HCT116 (cell line): ENCODE measurements at regions not wholly inside any gene's neighbourhood (a gene's known extent, or its start where the extent isn't known, plus 50 kb on each side); places are given as distances from the start of the nearest gene placed in this dataset.

Experiments
- ATAC-seq: fragments of 200-7000 bp; cut with Tn5 transposase; 2 replicates; pipeline ENCODE4 v1.9.1; 2020; ENCODE audit warnings: mild to moderate bottlenecking, moderate library complexity
- BruUV-seq: library from RNA; stranded (reverse); fragments of 400-500 nt; replicated peaks from 2 replicates; lab custom pipeline; 2021; lab: Mats Ljungman, UMichigan
- CTCF ChIA-PET: fragments of 300-600 bp; sonication (Branson Sonifier 250); formaldehyde crosslinking; loops from one replicate; lab custom pipeline; 2021; ENCODE audit warnings: antibody characterized with exemption; lab: Charles Lee
- POLR2A ChIA-PET: fragments of 300-600, 350-600 bp; sonication (Branson Sonifier 250); formaldehyde crosslinking; loops from one replicate; lab custom pipeline; 2021; ENCODE audit warnings: antibody characterized with exemption; lab: Charles Lee
- RAD21 ChIA-PET, 2 experiments: fragments of 300-600 bp; sonication (Branson Sonifier 250); formaldehyde crosslinking; loops; one replicate each; lab custom pipeline; 2023; ENCODE audit warnings: low total read pairs in 2 of 2; ENCODE audit not compliant: uncharacterized antibody in 2 of 2, unreplicated experiment in 2 of 2, low non-redundant PET in 1 of 2; lab: Charles Lee
- DNase-seq: peaks from one replicate; pipeline ENCODE4 v3.0.0-alpha.2; 2010; ENCODE audit warnings: low read depth, low spot score
- H2AFZ ChIP-seq: fragments of 200-600 bp; shearing (Covaris generic), sonication (generic); 2 replicates; pipeline ENCODE4 v1.6.1; 2017; ENCODE audit warnings: low read depth, mixed run types, mixed read lengths, antibody characterized with exemption, low read length; ENCODE audit not compliant: poor library complexity, severe bottlenecking
- H3K27ac ChIP-seq: 2 replicates; pipeline ENCODE4 v1.5.1; 2012; ENCODE audit warnings: low read depth, low read length
- H3K27me3 ChIP-seq: fragments of 200-600 bp; sonication (generic); 2 replicates; pipeline ENCODE4 v1.6.1; 2016; ENCODE audit warnings: mixed run types, low read length, mixed read lengths; ENCODE audit not compliant: insufficient read depth
- H3K36me3 ChIP-seq, 2 experiments: fragments of 200-500 bp in 1 of 2; fragments of 200-600 bp in 1 of 2; sonication (Bioruptor generic) in 1 of 2; sonication (generic) in 1 of 2; 2 replicates each; pipeline versions ENCODE4 v1.5.1 to v1.6.1; 2014 to 2016; ENCODE audit warnings: low read length in 2 of 2, inconsistent platforms in 1 of 2, mixed read lengths in 1 of 2, mixed run types in 1 of 2; ENCODE audit not compliant: insufficient read depth in 2 of 2, control insufficient read depth in 1 of 2
- H3K4me1 ChIP-seq, 2 experiments: fragments of 200-600 bp in 1 of 2; sonication (generic) in 1 of 2; 2 replicates each; pipeline versions ENCODE4 v1.5.1 to v1.6.1; 2012 to 2017; ENCODE audit warnings: low read length in 2 of 2, inconsistent platforms in 1 of 2, mild to moderate bottlenecking in 1 of 2, mixed read lengths in 1 of 2, mixed run types in 1 of 2, moderate library complexity in 1 of 2; ENCODE audit not compliant: insufficient read depth in 2 of 2, control insufficient read depth in 1 of 2
- H3K4me2 ChIP-seq: fragments of 200-600 bp; sonication (generic); 2 replicates; pipeline ENCODE4 v1.6.1; 2017; ENCODE audit warnings: mixed run types, low read length, mixed read lengths
- H3K4me3 ChIP-seq, 2 experiments: fragments of 200-600 bp in 1 of 2; sonication (generic) in 1 of 2; replicated peaks in 1 of 2; 2 replicates each; pipeline ENCODE4 v1.5.1; 2011 to 2016; ENCODE audit warnings: low read length in 2 of 2, control low read depth in 1 of 2, low read depth in 1 of 2, mild to moderate bottlenecking in 1 of 2, mixed read lengths in 1 of 2, mixed run types in 1 of 2
- H3K79me2 ChIP-seq: fragments of 200-600 bp; sonication (generic); 2 replicates; pipeline ENCODE4 v1.6.1; 2017; ENCODE audit warnings: mild to moderate bottlenecking, mixed run types, low read length, moderate library complexity, mixed read lengths; ENCODE audit not compliant: insufficient read depth
- H3K9ac ChIP-seq: fragments of 200-600 bp; sonication (generic); 2 replicates; pipeline ENCODE4 v1.6.1; 2016; ENCODE audit warnings: low read length, mixed read lengths
- H3K9me2 ChIP-seq: fragments of 200-600 bp; sonication (generic), shearing (Covaris generic); 2 replicates; pipeline ENCODE4 v1.6.1; 2017; ENCODE audit warnings: mixed run types, mild to moderate bottlenecking, moderate library complexity; ENCODE audit not compliant: insufficient read depth
- H3K9me3 ChIP-seq, 2 experiments: fragments of 200-500 bp in 1 of 2; fragments of 200-600 bp in 1 of 2; sonication (Bioruptor generic) in 1 of 2; sonication (generic) in 1 of 2; 2 replicates each; pipeline ENCODE4 v1.6.1; 2014 to 2017; ENCODE audit warnings: low read length in 2 of 2, mixed read lengths in 2 of 2, inconsistent platforms in 1 of 2, low read depth in 1 of 2, mild to moderate bottlenecking in 1 of 2, mixed run types in 1 of 2, moderate library complexity in 1 of 2; ENCODE audit not compliant: control insufficient read depth in 1 of 2, insufficient read depth in 1 of 2
- H4K20me1 ChIP-seq: fragments of 200-600 bp; sonication (generic), shearing (Covaris generic); 2 replicates; pipeline ENCODE4 v1.6.1; 2017; ENCODE audit warnings: mixed run types, mild to moderate bottlenecking, moderate library complexity; ENCODE audit not compliant: insufficient read depth
- CBX3 ChIP-seq: IDR thresholded peaks from 2 replicates; pipeline ENCODE4 v1.6.1; 2012; ENCODE audit warnings: low read depth
- CEBPB ChIP-seq: IDR thresholded peaks from 2 replicates; pipeline ENCODE4 v1.6.1; 2012; ENCODE audit warnings: low read depth
- CTCF ChIP-seq, 3 experiments: fragments of 200-600 bp in 1 of 3; sonication (generic) in 1 of 3; IDR thresholded peaks in 2 of 3; conservative IDR thresholded peaks in 1 of 3; 2 replicates each; pipeline ENCODE4 v1.5.1; 2012 to 2017; ENCODE audit warnings: low read depth in 2 of 3, low read length in 2 of 3, antibody characterized with exemption in 1 of 3, borderline replicate concordance in 1 of 3, control low read depth in 1 of 3, mild to moderate bottlenecking in 1 of 3, mixed read lengths in 1 of 3, mixed run types in 1 of 3, moderate library complexity in 1 of 3; ENCODE audit not compliant: insufficient read depth in 1 of 3
- EZH2 ChIP-seq: fragments of 200-600 bp; sonication (generic); IDR thresholded peaks from 2 replicates; pipeline ENCODE4 v1.6.1; 2017; ENCODE audit warnings: antibody characterized with exemption, mixed run types
- JUND ChIP-seq: IDR thresholded peaks from 2 replicates; pipeline ENCODE4 v1.6.1; 2012
- POLR2A ChIP-seq: IDR thresholded peaks from 2 replicates; pipeline ENCODE4 v1.7.0; 2011; ENCODE audit warnings: borderline replicate concordance; ENCODE audit not compliant: insufficient read depth, insufficient read length; ENCODE audit errors: extremely low read depth
- POLR2AphosphoS5 ChIP-seq: IDR thresholded peaks from 2 replicates; pipeline ENCODE4 v1.6.1; 2011; ENCODE audit warnings: mild to moderate bottlenecking, low read depth, low read length, moderate library complexity
- SIN3A ChIP-seq: IDR thresholded peaks from 2 replicates; pipeline ENCODE4 v1.6.1; 2012; ENCODE audit warnings: low read depth
- SP1 ChIP-seq: IDR thresholded peaks from 2 replicates; pipeline ENCODE4 v1.6.1; 2012; ENCODE audit warnings: low read depth
- SRF ChIP-seq: IDR thresholded peaks from 2 replicates; pipeline ENCODE4 v1.6.1; 2012; ENCODE audit warnings: low read depth
- TCF7L2 ChIP-seq: IDR thresholded peaks from 2 replicates; pipeline ENCODE4 v1.7.0; 2011; ENCODE audit warnings: borderline replicate concordance, inconsistent platforms; ENCODE audit not compliant: insufficient read depth, insufficient read length; ENCODE audit errors: extremely low read depth
- ZBTB33 ChIP-seq: IDR thresholded peaks from 2 replicates; pipeline ENCODE4 v1.6.1; 2011; ENCODE audit warnings: mild to moderate bottlenecking, low read length, moderate library complexity; ENCODE audit not compliant: insufficient replicate concordance; ENCODE audit errors: extremely low read depth
- ZFX ChIP-seq: fragments of 450-650 bp; IDR thresholded peaks from 2 replicates; pipeline ENCODE4 v1.6.1; 2017
- intact Hi-C: fragments of 100-400 bp; cut with micrococcal nuclease; formaldehyde crosslinking; loops from 2 replicates; pipeline ENCODE4 v1.10.0; 2022

GRCh38 chr6:104506429-104506828 is 353.3 kb downstream of the HACE1 start:
- no peak overlapping the region for H3K9ac ChIP-seq
- H3K27ac ChIP-seq, result no peak overlapping the region
- DNase-seq (no peak), ATAC-seq (no peak)
- TF ChIP-seq SRF (no peak), ZFX (no peak), TCF7L2 (no peak), POLR2A (no peak), CBX3 (no peak), JUND (no peak), SP1 (no peak), CTCF (IDR thresholded peaks at IDR 0.05 in 2 of 3, conservative IDR thresholded peaks at IDR 0.05 in 1 of 3; ENCODE audit: borderline replicate concordance in 1 of 3, insufficient read depth in 1 of 3, low read depth in 2 of 3, low read length in 2 of 3) (no peak), SIN3A (no peak), ZBTB33 (no peak), CEBPB (no peak), POLR2AphosphoS5 (no peak), EZH2 (no peak)
- H3K9me3 ChIP-seq, result no peaks in the 10 kb centered on the region
- no peaks in the 10 kb centered on the region for H3K9me2 ChIP-seq
- ChIA-PET RAD21 (no interaction called here), POLR2A (no interaction called here), CTCF (no interaction called here)
- no peak overlapping the region for H3K4me3 ChIP-seq
- no peak overlapping the region for H3K4me2 ChIP-seq
- no peaks in the 10 kb centered on the region for H3K4me1 ChIP-seq
- H3K36me3 ChIP-seq, result no peaks in the 10 kb centered on the region
- intact Hi-C loops, result no loop called here
- no TSS peak for BruUV-seq
- no peaks in the 10 kb centered on the region for H4K20me1 ChIP-seq
- H3K79me2 ChIP-seq, result no peaks in the 10 kb centered on the region
- no peaks in the 10 kb centered on the region for H3K27me3 ChIP-seq
- H2AFZ ChIP-seq, result no peak overlapping the region
